ENCODE measurements at regions not wholly inside any gene's neighbourhood (a gene's known extent, or its start where the extent isn't known, plus 50 kb on each side); places are given as distances from the start of the nearest gene placed in this dataset.
"Not testable (repeated sequence)": the region's sequence is repeated elsewhere in the genome, so short reads cannot be mapped to it uniquely, and the experiment has no call there.

DNA sequence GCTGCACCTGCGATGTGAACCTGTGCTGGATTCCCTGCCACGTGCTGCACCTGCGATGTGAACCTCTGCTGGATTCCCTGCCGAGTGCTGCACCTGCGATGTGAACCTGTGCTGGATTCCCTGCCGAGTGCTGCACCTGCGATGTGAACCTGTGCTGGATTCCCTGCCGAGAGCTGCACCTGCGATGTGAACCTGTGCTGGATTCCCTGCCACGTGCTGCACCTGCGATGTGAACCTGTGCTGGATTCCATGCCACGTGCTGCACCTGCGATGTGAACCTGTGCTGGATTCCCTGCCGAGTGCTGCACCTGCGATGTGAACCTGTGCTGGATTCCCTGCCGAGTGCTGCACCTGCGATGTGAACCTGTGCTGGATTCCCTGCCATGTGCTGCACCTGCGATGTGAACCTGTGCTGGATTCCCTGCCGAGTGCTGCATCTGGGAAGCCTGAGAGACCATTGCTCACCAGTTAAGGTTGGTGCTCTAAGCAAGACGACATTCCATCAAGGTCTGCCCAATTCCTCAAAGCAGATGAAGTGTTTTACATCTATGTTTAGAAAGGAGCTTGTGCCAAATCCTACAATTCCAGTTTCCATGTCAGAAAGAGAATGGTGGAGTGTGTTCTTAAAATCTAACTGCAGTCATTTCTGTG, 176.5 kb upstream of the B3GAT1 start:
- DNase-seq, result not testable (repeated sequence)

DNA sequence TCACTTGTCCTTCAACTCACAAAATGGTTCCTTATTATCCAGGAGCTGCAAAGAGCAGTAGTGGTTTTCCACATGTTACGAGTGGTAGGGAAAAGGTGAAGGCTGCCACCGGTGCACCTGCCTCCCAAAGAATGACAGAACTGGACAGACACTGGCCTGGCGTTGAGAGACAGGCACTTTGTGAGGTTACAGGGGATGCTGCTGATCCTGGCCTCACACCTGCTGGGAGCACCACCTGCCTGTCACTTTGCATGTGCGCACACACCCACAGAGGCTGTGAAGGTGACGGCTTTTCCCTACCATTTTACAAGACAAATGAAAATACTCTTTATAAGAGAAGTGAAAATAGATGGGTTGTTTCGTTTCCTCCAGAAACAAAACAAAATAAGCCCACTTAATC, 175.3 kb upstream of the B3GAT1 start:
- no peak for DNase-seq

DNA sequence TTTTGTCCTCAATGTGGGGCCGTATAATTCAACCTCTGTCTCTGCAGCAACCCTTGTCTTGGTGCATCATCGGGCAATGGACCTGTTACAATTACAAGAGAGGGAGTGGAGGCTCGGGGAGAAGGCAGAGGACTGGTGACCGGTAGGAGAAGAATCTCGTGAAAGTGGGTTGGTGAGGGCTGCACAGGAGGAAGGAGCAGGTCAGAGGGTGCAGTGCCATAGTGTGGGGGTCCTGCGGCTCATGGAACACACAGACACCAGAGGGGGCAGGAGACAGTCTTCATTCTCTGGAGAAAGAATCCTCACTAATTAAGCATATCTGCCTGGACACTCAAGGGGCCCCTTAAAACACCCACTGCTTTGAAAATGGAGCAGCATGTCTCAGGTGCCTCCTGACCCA, 174.7 kb upstream of the B3GAT1 start:
- no peak for DNase-seq

DNA sequence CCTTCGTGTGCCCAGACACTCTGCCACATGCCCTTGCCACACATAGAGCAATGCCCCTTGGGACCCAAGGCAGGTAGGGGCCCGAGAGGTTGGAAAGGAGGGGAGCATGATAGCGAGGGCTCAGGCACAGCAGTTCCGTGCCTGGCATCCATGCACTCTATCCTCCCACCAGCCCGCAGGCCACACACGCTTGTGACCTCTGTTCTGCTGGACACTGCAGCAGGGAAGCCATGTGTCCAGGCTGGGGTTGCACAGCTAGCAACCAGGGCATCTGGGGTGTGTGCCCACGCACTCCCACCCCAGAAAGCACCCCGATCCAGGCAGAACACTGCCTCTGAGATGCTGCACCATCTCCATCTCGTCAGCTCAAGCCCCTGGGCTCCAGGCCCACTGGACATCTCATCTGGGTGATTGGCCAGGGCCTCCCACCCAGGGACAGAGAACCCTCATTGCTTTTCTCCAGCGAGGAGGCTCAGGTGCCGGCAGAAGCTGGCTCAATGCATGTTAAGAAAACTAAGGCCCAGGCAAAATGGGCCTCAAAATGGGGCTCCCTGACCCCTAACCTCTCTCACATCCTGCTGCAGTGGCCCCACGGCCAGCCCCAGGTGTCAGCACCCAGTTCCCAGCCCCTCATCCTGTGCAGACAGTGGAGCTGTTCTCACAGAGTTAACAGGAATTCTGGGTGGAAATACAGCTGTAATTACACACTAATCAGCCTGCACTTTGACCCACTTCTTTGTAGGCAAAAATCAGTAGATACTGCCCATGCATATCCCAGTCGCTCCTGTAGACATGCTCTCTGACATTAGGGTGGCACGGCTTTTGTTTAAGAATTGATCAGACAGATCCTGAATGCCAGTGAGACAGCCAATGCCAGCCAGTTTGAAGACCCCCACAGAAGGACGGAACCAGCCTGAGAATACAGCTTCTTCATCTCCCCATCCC, 173.9 kb upstream of the B3GAT1 start:
- DNase-seq, result no peak

DNA sequence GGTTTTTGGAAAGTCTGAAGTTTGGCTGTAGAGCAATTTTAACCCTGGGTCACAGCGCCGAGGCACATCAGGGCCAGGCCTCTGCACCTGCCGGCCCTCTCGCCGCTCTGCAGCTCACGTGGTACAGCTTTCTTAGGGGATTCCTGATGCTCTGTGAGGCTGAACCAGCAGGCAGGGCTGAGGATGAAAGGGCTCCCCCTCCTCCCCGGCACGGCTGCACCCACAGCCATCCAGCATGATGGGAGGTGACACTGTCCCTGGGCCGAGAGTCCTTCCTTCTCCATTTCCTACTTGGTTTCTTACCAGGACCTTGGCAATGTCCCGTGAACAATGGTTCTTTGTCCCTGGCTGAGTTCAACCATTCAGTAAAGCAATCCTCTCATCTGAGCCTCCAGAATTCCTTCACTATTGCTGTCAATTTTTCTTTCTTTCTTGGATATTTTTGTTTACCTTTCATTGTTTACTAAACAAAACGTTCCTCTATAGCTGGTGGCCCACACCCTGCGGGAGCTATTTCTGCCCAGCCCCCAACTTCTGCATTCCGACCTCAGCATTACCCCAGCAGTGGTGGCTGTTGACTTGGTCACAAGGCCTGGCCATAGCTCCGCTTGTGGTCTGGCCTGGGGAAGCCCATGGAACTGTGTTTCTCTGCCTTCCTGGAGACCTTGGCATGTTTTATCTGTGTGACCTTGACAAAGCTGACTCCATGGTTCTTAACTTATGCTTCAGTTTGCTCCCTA, 172.8 kb upstream of the B3GAT1 start:
- no peak for DNase-seq

DNA sequence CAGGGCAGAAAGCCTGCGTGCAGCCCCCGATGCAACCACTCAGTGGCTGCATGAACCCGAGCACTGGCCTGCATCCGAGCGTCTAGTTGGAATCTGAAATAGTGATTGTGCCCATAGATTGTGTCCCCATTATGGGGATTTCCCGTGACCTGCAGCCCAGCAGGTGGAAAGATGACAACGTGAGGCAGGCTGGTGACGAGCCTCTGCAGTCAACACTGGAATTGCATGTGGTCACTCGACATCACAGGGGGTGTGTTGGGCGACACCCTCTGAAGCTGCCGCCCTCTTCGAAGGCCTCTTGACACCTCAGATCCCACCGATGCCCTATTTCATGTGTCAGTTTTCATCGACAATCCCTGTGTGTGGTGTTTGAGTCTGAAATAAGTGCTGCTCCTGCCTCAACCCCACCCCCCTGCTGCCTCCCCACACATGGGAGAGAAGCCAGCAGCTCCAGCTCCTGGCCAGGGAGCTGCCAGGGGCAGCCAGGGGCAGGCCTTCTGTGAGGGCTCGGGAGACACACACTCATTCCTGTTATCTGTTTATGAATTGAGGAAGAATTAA, 172.0 kb upstream of the B3GAT1 start:
- no peak for DNase-seq

DNA sequence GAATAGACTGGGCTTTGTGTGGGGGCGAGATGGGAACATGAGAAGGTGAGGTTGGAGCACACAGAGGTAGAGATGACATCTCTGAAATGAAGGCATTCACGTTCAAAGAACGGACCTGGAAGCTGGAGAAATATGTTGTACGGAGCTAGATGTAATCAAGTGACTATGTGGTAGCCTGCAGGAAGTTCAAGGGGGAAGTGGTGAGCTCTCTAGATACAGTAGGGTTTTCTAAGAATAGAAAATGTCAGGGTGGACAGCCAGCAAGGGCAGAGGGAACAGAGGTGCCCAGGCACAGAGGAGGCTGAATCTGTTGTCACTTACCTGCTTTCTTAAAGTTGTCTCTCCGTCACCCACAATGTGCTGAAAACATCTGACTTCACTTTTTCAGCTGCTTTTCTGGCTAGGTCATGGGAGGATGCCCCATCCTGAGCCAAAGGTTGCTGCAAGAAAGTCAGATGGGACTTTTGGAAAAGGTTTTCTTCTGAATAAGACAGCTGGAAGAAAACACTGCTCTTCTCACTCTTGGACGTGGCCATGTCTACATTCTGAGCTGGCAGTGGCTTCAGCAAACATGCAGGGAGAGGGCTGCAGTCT, 171.5 kb upstream of the B3GAT1 start:
- no peak for DNase-seq

DNA sequence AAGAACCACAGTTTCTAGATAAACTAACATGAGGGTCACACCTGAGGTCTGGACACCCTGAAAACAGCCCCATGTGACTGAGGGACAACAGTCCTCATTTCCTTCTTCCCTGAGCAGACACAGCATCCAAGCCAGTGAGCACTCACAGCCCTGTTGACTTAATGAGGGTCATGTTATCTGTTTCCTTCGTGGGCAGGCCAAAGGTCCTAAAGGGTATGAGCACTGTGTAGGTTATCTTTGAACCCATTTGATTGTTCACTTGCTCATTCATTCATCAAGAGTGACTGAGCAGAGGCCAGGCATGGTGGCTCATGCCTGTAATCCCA, 170.7 kb upstream of the B3GAT1 start:
- no peak for DNase-seq

DNA sequence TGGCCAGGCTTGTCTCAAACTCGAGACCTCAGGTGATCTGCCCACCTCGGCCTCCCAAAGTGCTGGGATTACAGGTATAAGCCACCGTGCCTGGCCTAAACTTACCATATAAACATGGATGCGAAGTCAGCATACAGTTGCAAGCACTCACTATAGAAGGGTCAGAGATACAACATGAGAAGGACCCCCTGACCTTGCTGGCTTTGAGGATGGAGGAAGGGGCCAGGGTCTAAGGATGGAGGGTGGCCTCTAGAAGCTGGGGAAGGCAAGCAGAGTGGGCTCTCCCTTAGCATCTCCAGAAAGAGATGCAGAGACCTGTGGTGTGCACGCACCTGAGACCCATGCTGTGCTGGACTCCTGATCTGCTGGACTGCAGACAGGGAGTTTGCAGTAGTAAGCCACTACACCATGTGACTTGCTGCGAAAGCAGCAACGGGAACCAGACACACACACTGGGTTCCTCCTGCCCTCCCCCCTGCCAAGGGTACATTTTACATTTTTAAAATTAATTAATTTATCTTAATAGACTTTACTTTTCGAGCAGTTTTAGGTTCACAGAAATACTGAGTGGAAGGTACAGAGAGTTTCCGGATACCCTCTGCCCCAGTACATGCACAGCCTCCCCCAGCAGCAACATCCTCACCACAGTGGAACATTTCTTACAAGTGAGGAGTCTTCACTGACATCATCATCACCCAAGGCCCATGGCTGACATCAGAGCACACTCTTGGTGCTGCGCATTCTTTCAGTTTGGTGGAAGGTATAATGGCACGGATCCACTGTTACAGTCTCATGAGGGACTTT, 170.1 kb upstream of the B3GAT1 start:
- no peak for DNase-seq

DNA sequence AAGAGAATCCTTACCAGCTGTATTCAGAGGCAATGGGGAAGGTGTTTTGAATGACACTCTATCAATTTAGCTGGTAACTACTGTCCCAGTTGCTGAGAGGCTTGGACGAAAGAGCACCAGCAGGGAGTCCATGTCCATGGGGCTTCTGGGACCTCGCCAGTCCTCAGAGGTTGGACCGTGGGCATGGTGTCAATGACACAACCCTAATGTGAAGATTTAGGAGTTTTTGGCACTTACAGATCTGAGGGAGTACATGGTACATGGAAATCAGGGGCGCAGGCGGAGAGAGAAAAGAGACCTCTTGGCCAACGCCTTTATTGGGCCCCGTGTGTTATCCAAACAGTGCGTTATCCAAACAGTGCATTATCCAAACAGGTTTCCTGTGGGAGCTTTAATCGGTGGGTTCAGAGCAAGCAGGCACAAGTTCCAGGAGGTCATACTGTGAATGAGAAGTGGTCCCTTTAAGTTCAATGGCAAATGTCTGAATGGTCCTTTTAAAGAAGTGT, 169.1 kb upstream of the B3GAT1 start:
- DNase-seq, result no peak

DNA sequence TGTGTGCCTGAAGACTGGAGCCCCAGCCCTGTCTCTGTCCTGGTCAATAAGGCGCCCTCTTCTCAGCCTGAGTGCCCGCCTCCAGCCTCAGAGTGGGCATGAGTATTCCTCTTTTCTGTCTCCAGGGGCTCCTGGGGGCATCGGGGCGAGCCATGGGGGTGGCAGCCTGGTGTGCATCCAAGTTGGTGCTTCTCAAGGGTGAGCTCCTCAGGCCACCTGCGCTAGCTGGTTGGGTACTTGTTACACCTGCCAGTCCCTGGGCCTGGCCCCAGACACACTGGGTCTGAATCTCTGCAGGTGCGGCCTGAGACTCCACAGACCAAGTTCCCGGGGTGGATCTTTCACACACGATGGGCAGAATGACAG, 168.6 kb upstream of the B3GAT1 start:
- DNase-seq, result no peak

DNA sequence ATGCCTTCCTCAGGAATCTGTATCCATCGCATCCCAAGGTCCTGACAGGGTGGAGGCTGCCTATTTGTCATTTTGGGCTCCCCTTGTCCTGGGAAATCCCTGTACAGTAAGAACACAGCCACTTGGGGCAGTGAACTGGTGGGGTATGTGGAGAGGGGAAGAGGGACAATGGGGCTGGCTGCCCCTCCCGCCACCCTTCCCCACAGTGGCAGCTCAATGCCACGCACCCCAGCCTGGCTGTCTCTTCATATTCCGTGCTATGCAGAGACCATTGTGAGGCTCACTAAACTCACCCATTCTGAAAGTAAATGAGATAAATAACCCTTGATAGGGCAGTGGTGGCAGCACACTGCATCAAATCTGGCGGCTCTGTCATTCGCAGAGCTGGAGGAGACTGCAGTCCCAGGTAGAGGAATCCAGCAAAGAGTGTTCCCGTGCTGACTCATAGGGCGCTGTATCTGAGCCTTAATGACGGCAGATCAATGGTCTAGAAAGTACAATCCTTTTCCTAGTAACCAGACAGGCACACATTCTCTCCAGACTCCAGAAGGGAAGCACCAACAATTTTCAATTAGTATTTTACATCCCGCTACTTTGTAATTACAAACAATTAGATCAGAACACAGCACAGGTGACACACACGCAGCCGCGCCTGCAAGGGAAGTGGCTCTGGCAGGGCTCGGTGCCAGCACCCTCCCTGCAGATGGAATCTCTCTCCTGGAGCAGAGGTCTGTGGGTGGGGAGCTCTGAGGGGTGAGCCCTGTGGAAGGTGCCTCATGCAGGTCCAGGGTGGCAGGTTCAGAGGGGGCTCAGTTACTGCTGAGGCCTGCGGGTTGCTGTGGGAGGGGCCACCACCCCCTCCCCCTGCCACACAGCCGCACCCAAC, 167.9 kb upstream of the B3GAT1 start:
- DNase-seq, result no peak

DNA sequence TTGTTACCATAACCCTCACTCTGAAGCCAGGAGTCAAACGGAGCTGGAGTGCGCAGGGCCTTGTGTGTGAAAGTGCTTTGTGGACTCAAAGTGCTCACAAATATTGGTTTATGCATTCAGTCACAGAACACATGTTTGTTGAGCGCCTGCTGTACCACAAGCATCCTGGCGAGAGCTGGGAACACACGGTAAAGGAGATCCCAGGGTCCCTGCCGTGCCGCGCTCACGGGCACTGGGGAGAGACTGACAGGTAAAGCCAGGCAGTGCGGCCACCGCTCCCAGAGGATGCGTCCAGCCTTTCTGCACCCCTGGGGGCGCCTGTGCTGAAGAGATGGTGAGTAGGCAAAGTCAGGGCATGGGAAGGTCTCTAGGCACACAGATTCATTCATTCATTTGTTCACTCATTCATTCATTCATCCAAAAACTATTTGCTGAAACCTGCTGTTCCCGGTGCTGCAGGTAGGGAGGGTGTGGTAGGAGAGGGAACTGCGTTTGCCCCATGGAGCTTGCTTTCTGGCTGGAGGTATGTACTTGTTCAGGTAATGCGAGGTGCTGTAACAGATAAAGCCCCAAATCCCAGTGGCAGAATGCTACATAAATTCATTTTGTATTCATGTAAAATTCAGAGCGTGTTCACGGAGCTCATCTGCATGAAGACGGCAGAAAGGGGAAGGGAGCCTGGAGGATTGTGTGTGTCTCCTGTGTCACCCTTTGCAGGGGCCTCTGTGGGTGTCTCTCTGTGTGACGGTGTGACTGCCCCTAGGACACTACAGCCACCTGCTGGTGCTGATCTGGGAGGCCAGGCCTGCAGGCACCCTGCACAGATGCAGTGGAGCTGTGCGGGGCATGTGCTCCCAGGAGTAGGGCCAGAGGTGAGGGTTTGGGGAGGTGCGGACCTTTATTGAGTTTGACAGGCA, 167.0 kb upstream of the B3GAT1 start:
- no peak for DNase-seq

DNA sequence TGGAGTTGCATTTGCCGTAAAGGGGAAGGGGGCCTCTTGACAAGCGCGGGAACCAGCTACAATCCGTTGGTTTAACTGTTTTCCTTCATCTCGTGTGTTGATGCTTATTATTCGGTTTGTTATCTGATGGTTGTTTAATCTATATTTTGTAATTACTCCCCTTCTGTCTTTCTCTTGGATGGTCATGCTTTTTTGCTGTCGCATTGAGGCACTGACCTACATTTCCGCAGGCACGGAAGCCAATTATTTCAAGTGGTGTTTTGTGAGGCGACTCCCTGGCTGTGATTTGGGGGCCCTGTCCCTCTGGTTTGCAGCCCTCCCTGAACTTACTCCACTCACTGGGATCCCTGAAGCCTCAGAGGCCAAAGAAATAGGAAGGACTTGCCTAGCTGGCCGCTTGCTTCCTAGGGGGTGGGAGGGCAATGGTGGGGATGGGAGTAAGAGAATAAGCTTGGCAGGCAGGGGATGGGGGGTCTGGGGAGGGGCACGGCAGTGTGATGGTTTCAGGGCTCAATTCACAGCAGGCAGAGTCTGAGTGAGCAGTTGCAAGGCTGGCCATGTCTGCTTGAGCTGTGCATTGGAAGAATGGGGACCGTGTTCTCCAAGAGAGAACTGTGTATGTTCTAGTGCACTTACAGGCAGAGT, 165.8 kb upstream of the B3GAT1 start:
- DNase-seq, result no peak

DNA sequence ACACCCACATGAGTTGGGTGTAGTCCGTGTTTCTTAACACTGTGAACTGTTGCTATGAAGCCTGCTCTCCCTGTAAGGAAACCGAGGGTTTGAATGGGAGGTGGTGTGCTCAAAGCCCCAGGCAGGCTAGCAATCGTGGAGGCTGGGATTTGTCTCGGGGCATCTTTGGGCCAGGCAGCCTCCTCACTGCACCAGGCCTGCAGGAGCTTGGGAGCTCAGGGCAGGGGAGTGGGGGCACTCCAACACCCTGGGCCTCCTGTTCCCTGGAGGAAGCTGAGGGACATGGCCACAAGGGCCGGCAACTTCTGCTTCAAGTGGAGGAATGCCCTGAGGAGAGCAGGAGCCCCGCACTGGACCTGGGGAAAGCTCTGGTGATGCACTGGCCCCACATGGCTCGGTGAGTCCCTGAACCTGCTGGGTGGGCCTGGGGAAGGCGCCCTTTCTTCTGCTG, 164.7 kb upstream of the B3GAT1 start:
- no peak for DNase-seq

DNA sequence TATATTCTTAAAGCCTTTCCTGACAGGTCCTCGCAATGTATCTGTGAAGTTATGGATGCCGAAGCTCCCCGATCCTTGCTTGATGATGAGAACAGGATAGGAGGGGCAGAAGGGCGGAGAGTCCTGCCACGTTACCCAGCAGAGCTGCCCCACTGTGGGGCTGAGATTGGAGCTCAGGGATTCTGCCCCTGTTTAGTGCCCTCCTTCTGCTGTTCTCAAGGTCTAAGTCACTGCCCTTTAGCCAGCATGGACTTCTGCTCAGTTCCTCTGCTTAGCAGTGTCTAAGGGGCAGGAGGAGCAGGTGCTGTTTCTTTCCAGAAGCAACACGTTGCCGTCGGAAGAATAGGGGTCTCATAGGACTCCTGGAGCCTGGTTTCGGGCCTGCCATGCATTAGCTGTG, 164.2 kb upstream of the B3GAT1 start:
- no peak for DNase-seq

DNA sequence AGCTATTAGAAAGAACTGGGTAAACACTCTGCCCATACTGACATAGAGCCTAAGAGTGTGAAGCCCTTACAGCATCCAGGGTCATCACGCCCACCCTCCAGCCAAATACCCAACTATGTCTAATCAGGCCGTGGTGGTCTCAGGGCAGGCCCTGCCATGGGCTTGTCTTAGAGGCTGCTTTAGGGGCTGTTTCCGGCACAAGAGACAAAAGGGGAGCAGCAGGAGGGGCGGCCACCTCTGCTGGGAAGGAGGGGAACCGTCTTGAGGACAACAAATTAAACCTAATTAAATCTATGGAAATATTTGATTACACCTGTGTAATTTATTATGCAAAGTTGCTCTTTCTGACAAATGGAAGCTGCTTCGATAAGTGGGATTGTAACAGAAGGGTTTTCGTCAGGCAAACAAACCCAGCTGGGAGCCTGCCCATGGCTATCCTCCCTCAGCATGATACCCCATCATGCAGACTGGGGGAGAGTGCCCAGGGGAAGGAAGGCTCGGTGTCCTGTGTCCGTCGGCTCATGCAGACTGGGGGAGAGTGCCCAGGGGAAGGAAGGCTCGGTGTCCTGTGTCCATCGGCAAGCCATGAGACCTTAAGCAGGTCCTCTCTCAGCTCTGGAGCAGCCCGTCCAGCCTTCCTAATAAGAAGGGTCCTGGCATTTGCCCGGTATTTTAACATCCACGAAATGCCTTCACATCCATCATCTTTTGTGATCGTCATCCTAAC, 163.6 kb upstream of the B3GAT1 start:
- DNase-seq, result no peak

DNA sequence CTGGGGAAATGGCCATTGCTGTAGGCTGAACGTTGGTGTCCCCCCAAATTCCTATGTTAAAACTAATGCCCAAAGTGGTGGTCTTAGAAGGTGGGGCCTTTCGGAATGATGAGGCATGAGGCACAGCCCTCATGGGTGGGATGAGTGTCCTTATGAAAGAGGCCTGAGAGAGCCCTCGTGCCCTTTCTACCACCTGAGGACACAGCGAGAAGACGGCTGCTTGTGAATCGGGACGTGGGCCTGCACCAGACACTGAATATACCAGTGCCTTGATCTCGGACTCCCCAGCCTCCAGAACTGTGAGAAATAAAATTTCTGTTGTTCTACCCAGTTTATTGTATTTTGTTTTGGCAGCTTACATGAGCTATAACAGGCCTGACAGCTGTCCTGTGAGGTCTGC, 162.9 kb upstream of the B3GAT1 start:
- no peak for DNase-seq

Measured in skin of body (tissue), 1 donor.